CD4-positive, alpha-beta T cell treated with Interleukin-10 for 1 hour (primary cell): ENCODE measurements at regions not wholly inside any gene's neighbourhood (a gene's known extent, or its start where the extent isn't known, plus 50 kb on each side); places are given as distances from the start of the nearest gene placed in this dataset.
"Not testable (repeated sequence)": the region's sequence is repeated elsewhere in the genome, so short reads cannot be mapped to it uniquely, and the experiment has no call there.

ENCODE experiments used
- DNase-seq: peaks from one replicate; pipeline ENCODE4 v3.0.0-alpha.2; 2020

GRCh38 chr7:24059775-24060174, 224.2 kb upstream of the NPY start:
- no peak for DNase-seq

- no peak for DNase-seq
These were observed 220.3 kb upstream of the NPY start for GRCh38 chr7:24063721-24064120.

- DNase-seq = no peak
These were observed 214.2 kb upstream of the NPY start for GRCh38 chr7:24069751-24070150.

GRCh38 chr7:24073651-24074420, 210.2 kb upstream of the NPY start:
- DNase-seq = no peak

GRCh38 chr7:24075426-24075810, 208.6 kb upstream of the NPY start:
- DNase-seq = no peak

- DNase-seq = no peak
These were observed 201.2 kb upstream of the NPY start for GRCh38 chr7:24082826-24083225.

GRCh38 chr7:24102988-24103387, 181.0 kb upstream of the NPY start:
- no peak for DNase-seq

GRCh38 chr7:24108906-24109376, 175.0 kb upstream of the NPY start:
- no peak for DNase-seq

- no peak for DNase-seq
These were observed 173.9 kb upstream of the NPY start for GRCh38 chr7:24110056-24110455.

GRCh38 chr7:24113506-24113905, 170.5 kb upstream of the NPY start:
- DNase-seq = no peak

- DNase-seq = no peak
These were observed 168.3 kb upstream of the NPY start for GRCh38 chr7:24115661-24116060.

GRCh38 chr7:24117903-24118499, 166.0 kb upstream of the NPY start:
- DNase-seq = not testable (repeated sequence)

GRCh38 chr7:24119852-24120251, 164.1 kb upstream of the NPY start:
- no peak for DNase-seq

GRCh38 chr7:24123076-24123475, 160.9 kb upstream of the NPY start:
- DNase-seq = no peak

- DNase-seq = no peak
These were observed 158.2 kb upstream of the NPY start for GRCh38 chr7:24125765-24126164.

GRCh38 chr7:24127930-24128329, 156.1 kb upstream of the NPY start:
- no peak for DNase-seq

GRCh38 chr7:24129597-24129996, 154.4 kb upstream of the NPY start:
- DNase-seq = no peak

GRCh38 chr7:24130631-24131030, 153.4 kb upstream of the NPY start:
- DNase-seq = no peak

GRCh38 chr7:24133691-24134090, 150.3 kb upstream of the NPY start:
- no peak for DNase-seq

GRCh38 chr7:24134535-24134934, 149.5 kb upstream of the NPY start:
- no peak for DNase-seq

GRCh38 chr7:24135003-24135817, 148.8 kb upstream of the NPY start:
- no peak for DNase-seq

- no peak for DNase-seq
These were observed 146.7 kb upstream of the NPY start for GRCh38 chr7:24137338-24137737.

GRCh38 chr7:24138343-24138742, 145.6 kb upstream of the NPY start:
- no peak for DNase-seq

GRCh38 chr7:24140001-24140400, 144.0 kb upstream of the NPY start:
- DNase-seq = no peak
